GM18517 (cell line): ENCODE measurements at regions not wholly inside any gene's neighbourhood (a gene's known extent, or its start where the extent isn't known, plus 50 kb on each side); places are given as distances from the start of the nearest gene placed in this dataset.
"Not testable (repeated sequence)": the region's sequence is repeated elsewhere in the genome, so short reads cannot be mapped to it uniquely, and the experiment has no call there.

Source experiments
- ATAC-seq: cut with Tn5 transposase; IDR thresholded peaks from one replicate; pipeline ENCODE4 v1.9.1; 2021; ENCODE audit warnings: mild to moderate bottlenecking, moderate library complexity; ENCODE audit not compliant: unreplicated experiment

DNA sequence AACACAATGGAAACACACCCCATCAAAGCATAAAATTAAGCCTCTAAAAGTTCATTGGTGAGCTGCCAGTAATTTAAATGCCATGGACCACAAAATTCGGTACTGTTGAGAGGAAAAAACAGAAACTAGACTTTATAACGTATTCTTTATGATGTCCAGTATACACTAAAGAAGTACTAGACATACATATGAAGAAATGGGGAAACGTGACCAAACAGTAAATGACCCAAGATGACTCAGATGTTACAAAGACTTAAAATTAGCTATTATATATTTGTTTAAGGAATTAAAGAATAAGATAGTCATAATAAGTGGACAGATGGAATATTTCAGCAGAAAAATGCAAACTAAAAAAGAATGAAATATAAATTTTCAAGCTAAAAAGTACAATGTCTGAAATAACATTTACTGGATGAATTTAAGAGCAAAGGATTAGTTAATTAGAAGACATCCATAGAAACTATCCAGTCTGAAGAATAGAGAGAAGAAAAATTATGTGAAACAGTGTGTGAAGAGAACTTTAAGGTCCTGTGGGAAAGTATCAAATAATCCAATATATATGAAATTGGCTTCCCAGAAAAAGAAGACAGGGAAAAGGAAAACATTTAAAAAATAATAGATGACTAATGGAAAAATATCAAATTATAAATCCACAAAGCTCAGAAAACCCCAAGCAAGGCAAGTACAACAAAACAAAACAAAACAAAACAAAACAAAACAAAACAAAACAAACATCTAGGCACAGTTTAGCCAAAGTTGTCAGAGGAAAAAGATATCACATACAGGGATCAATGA is 69.4 kb downstream of the SAMD9 start:
- ATAC-seq = no peak

DNA sequence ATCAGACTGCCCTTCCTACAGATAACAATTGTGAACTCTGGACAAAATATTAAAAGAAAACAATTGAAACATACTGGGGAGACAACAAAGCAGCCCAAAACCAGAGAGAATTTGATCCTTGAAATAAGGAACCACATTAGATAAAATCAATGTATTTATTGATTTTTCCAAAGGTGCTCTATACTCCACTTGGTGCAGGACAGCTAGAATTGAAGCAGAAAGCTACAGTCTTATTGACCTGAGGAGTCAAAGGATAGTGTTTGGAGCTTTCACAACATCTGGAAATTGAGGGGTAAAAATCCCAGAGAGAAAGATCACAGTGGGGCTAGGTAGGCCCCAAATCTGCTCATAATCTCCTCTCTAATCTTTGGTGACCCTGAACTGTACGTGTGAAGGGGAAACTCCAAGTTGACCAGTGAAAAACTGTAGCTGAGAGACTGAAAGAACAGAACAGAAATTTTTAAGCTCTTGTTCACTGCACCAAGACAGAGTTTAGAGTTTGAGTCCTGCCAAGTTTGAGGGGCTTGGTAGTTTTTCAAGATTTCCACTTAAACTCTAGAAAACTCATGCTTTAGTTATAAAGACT is 70.2 kb downstream of the SAMD9 start:
- no peak for ATAC-seq

DNA sequence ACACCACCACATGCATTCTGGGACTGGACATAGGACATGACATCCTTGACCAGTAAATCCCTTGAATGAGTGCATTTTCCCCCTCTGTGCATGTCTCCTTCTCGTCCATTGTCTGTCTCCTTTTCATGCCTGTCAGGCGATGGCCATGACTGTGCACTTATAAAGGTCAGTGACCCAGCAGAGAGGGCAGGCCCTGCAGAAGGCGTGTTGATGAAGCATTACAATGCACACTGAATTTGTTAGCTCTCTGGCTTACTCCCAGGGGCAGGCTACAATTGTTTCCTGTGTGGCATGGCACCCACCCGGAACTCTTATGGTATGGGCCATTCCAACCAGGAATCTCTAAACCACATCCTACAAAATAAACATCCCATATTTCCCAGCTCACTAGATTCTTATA is 71.1 kb downstream of the SAMD9 start:
- ATAC-seq = no peak

DNA sequence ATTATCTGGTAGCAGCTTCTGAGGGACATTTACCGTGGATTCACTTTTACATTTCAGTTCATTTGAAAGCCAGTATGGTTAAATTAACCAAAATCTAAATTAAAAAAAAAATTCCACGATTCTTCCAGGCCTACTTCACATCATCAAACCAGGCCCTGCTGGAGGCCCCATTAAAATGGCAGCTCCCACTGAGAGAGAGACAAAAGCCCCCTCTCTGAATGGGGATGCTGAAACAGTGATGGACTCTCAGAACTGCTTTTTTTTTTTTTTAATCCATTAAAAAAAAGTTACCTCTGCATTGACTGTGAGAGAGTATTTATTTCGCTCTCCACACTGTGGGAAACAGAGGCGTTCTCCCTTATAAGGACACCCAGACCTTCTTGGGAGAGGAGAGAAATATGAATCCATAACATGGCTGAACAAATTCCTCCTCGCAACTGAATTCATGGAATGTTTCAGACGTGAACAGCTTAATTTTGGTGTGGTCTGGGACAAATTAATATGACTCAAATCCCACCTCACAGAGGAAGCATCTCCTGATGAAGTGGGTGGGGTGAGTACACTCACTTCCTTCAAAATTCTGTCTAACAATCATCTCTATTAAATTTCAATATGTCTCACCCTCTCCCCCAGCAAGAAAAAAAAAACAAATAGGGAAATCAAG is 73.5 kb downstream of the SAMD9 start:
- no peak for ATAC-seq

DNA sequence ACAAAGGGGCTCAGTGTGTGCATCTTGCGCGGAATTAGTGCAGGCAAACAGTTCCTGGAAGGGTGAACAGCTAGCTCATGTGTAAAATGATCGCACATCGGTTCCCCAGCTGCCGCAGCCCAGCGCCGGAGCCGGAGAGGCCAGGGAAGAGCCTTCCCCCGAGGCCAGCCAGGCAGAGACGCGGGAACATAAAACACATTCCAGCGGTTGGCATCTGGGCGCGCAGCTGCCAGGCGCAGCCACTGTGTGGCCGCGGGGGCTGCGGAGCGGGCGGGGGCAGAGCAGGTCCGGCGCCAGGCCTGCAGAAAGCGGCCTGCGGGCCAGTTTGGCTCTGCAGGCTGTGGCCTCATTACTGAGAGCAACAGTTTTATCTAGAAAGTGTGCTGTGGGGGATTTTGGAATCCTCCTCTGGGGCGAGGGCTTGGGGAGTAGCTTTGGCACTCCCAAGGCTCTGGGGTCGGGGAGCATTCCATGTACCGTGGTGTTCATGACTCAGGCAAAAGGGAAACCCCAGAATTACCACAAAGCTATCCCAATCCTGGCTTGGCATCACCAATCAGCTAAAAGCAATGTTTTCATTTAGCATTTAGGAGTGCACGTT is 74.3 kb downstream of the SAMD9 start:
- no peak for ATAC-seq

DNA sequence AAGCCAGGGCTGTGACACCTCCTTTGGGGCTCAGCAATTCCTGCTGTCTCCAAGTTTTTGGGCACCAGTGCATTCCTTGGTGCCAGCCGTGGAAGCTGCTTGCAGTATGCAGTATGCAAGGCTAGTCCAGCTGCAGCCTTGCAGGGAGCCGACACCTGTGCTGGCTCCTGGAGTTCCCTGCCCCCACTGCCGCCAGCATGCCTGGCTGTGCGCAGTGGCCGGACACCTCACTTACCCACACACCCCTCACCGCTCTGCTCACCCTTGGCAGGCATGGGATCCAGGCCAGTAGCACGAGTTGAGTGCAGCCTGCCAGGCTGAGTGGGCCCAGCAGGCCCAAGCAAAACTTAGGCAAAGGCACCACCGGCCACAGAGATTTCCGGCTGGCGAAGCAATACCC is 77.4 kb downstream of the SAMD9 start:
- no peak for ATAC-seq

DNA sequence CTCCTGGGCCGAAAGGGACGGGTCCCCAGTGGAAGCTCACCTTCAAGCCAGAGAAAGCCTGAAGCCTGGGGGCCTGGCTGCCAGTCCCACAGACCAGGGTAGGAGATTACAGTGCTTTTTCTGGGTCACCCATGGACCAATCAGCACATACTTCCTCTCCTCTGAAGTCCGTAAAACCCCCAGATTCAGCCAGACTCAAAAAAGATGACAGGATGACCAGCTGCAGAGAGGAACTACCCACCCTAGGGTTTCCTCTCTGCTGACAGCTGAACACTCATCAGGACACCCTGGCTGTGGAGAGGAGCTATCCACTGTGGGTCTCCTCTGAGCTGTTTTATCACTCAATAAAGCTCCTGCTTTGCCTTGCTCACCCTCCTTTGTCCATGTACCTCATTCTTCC is 78.0 kb downstream of the SAMD9 start:
- no peak for ATAC-seq

DNA sequence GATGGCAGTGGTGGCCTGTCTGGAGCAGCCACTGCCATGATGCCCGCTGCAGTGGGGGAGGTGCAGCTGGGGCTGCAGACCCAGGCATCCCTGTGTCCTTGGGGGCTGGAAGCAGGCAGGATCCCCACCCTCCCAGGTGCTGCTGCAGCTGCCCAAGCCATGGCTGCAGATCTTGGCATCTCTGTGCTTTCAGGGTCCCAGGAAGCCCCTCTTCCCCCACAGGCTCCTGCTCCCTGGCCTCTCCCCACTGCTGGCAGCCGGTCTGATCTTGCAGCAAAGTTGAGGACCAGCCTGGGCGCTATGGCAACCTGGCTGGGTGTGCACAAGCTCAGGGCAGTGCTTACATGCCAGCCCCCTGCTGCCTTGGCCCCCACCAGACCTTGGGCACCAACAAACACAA is 78.5 kb downstream of the SAMD9 start:
- no peak for ATAC-seq

DNA sequence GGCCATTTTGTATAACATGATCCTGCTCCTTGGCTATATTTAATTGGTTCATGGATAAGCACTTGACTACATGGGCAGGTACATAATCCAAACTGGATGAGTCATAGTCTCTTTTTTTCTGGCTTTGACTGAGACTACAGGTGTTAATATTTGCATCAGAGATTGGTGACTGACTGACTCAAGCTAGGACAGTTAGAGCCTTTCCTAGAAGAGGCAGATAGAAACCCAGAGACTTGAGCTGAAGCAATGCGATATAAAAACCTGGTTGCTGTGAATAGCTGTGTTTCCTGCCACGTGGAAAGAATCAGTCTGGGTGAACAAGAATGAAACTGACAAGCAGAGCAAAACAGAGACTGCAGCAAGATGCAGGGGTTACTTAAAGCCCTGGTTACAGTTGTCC is 81.0 kb downstream of the SAMD9 start:
- ATAC-seq = peak; percentile 89

DNA sequence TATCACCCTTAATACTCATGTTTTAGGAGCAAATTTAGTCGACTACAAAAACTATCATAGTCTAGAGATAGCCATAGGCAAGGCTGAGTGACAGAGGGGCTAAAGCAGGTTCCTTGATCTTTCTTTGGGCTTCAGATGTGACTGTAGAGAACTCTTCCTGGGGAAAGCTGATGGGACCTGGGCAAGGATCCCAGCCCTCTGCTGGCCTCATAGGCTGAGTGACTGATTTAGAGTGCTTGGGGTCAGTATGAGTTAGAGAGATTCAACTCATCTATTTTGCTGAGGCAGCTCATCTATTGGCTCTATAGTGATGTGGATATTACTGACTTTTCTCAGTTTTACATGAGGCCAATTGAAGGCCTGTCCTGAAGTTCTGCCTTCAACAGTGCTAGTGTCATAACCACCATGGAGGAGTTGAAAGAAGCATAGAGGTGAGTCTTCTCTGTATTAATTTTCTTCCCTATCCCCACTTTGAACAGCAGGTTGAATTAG is 81.6 kb downstream of the SAMD9 start:
- ATAC-seq = peak; percentile 18

DNA sequence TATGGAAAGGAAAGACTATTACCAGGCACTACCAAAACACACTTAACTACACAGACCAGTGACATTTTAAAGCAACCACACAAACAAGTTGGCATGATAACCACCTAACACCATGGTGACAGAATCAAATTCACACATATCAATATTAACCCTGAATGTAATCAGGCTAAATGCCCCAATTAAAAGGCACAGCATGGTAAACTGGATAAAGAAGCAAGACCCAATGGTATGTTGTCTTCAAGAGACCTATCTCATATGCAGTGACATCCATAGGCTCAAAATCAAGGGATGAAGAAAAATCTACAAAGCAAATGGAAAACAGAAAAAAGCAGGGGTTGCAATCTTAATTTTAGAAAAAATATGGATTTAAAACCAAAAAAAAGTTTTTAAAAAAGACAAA is 86.0 kb downstream of the SAMD9 start:
- ATAC-seq = no peak

DNA sequence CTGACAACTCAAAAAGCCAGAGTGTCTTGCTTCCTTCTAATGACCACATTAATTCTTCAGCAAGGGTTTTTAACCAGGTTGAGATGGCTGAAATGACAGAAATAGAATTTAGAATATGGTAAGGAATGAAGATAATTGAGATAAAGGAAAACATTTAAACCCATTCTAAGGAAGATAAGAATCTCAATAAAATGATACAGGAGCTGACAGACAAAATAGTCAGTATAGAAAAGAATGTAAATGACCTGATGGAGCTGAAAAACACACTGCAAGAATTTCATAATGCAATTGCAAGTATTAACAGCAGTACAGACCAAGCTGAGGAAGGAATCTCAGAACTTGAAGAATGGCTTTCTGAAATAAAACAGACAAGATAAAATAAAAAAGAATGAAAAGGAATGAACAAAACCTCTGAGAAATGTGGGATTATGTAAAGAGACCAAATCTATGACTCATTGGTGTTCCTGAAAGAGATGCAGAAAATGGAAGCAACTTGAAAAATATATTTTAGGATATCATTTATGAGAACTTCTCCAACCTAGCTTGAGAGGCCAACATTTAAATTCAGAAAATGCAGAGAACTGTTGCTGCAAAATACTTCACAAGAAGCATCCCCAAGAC is 87.1 kb downstream of the SAMD9 start:
- ATAC-seq = no peak

DNA sequence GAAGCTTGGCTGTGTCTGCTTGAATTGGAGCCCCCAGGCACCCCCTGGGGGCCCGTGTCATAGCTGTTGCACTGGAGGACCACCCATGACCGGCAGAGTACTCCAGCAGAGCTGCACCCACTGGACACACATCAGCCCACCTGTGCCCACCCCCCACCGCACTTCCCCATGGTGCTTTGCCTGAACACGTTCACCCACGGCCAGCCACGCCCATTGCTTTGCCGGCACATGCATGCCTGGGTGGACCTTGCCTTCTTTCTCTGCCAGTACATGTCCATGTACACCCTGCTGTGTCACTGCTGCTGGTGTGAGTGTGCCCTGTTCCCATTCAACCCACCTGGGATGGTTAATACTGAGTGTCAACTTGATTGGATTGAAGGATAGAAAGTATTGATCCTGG is 88.7 kb downstream of the SAMD9 start:
- ATAC-seq = no peak

DNA sequence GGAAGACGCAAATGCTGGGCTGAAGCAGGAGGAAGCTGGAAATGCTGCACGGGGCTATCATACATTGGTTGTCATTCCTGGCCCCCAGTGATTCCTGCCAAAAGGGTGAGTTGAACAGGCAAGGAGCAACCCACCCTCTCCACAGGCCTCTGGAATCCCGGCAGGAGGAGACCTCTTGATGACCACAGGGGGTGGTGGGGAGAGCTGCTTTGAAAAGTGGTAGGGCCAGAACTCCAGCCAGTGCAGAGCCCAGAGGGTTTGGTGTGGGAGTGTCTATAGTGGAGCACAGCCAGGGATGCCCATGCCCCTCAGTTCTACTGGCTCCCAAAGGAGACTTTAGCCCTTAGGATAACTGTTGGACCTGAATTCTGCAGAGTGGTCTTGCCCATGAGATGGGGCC is 89.2 kb downstream of the SAMD9 start:
- ATAC-seq = no peak

DNA sequence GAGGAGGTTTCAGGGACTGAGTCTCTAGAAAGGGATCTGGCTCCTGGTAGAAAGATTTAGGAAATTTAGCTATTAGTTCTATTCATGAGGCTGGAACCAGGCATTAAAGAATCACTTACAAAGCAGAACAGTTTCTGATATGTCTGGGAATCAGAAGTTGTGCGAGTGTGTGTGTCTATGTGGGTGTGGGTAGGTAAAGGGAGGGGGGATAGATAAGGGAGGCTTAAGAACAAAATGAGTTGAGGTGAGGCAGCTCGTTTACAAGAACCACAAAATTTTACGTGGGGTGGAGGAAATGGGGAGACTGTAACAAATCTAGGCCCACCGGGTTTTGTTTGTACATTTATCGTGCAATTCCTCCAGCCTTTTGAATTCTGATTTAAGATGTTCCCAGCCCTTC is 90.7 kb downstream of the SAMD9 start:
- ATAC-seq = no peak

DNA sequence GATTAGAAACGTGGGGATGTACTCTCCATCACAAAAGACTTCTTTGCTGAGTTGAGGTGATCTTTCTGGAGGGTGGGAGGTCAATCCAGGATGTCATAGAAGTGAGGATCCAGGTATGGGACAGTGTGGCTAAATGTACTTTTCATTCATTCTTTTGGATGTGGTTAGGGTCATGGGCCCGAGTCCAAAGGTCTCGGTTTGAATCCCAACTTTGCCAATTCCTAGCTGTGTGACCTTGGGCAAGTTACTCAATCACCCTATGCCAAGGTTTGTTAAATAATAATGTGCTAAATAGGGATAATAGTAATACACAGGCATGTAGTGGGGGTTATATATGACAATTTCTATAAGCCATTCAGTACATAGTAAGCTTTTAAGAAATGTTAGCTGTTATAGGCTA is 91.4 kb downstream of the SAMD9 start:
- ATAC-seq = no peak

DNA sequence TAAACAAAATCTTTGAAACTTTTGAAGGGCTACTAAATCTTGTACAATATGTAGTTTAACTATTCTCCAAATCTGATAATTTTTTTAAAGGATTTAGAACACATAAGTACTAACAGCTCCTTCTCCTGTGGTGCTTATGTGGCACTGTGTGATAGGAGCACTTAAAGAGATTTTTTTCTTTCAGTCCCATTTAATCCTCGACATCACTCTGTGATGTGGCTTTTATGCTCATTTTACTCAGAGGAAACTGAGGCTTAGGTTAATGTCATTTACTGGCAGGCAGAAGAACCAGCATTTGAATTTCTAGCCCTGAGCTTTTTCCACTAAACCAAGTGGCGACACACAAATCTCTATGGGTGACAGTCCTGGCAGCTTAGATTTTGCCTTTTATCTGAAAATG is 92.4 kb downstream of the SAMD9 start:
- no peak for ATAC-seq

DNA sequence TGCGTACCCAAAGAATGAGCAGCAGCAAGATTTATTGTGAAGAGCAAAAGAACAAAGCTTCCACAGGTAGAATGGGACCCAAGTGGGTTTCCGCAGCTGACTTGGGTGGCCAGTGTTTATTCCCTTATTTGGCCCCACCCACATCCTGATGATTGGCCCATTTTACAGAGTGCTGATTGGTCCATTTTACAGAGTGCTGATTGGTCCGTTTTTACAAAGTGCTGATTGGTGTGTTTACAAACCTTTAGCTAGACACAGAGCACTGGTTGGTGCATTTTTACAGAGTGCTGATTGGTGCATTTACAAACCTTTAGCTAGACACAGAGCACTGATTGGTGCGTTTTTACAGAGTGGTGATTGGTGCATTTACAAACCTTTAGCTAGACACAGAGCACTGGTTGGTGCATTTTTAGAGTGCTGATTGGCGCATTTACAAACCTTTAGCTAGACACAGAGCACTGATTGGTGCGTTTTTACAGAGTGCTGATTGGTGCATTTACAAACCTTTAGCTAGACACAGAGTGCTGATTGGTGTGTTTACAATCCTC is 94.8 kb downstream of the SAMD9 start:
- ATAC-seq = not testable (repeated sequence)

DNA sequence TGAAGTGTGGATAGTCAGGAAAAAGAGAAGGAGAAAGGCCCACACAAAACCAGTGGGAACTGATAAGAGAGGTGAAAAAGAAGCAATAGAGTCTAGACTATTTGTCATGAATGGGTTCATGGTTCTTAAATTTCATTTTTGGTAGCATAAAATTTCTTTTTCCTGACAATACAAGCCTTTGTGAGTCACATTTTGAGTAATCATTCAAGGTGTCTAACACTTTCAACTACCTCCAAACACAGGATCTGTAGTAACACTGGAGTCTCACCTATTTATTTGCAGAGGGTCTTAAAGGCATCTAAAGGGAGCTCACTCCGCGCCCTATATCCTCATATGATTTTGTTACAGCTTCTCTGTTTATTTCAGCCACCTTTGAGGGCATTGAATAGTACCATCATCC is 96.0 kb downstream of the SAMD9 start:
- no peak for ATAC-seq

DNA sequence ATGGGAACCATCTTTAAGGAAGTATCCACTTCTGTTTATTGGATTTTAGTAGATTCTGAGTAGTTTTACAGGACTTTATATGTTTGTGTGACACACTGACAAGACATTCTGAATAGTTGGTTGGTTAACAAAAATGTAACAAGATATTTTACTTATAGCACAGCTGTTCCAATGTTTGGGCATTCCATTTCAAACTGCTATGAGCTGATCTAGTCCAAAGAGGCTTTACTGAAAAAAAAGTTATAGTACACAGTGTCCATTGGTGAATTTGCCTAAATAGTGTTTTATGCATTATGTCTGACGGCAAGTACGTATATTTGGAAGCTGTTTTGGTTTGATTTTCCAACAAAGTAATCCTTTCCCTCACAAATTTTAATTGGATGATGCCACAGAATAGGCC is 99.1 kb downstream of the SAMD9 start:
- no peak for ATAC-seq
